Endodermal cell (in vitro differentiated cells): ENCODE measurements at regions not wholly inside any gene's neighbourhood (a gene's known extent, or its start where the extent isn't known, plus 50 kb on each side); places are given as distances from the start of the nearest gene placed in this dataset.

ENCODE experiments used
- DNase-seq: peaks from one replicate; pipeline ENCODE4 v3.0.0-alpha.2; 2017
- H3K27ac ChIP-seq: 2 replicates; pipeline ENCODE4 v1.5.1; 2013; ENCODE audit warnings: mild to moderate bottlenecking, low read depth, low read length, moderate library complexity
- H3K27me3 ChIP-seq: 2 replicates; pipeline ENCODE4 v1.6.1; 2013; ENCODE audit warnings: mild to moderate bottlenecking, low read length, moderate library complexity; ENCODE audit not compliant: insufficient read depth, control insufficient read depth, poor library complexity, severe bottlenecking
- H3K36me3 ChIP-seq: 2 replicates; pipeline ENCODE4 v1.7.0; 2013; ENCODE audit warnings: mild to moderate bottlenecking, low read length, moderate library complexity; ENCODE audit not compliant: control insufficient read depth, insufficient read depth
- H3K4me1 ChIP-seq: one replicate; pipeline ENCODE4 v1.7.0; 2013; ENCODE audit warnings: low read length; ENCODE audit not compliant: control insufficient read depth, insufficient read depth
- H3K4me3 ChIP-seq: 2 replicates; pipeline ENCODE4 v1.5.1; 2013; ENCODE audit warnings: mild to moderate bottlenecking, low read length, moderate library complexity
- H3K9ac ChIP-seq: 2 replicates; pipeline ENCODE4 v1.6.1; 2013; ENCODE audit warnings: mild to moderate bottlenecking, low read length, moderate library complexity; ENCODE audit not compliant: poor library complexity, severe bottlenecking; ENCODE audit errors: extremely low read depth
- H3K9me3 ChIP-seq: 2 replicates; pipeline ENCODE4 v1.6.1; 2013; ENCODE audit warnings: mild to moderate bottlenecking, low read length, moderate library complexity; ENCODE audit not compliant: control insufficient read depth
- H3K27ac Mint-ChIP-seq: 2 replicates; pipeline ENCODE4 v1.8.0; 2020; ENCODE audit warnings: mixed read lengths
- H3K27me3 Mint-ChIP-seq: 2 replicates; pipeline ENCODE4 v1.8.0; 2021; ENCODE audit warnings: mild to moderate bottlenecking, mixed read lengths; ENCODE audit not compliant: insufficient read depth
- H3K36me3 Mint-ChIP-seq: 2 replicates; pipeline ENCODE4 v1.8.0; 2020; ENCODE audit warnings: low read depth, mixed read lengths
- H3K4me1 Mint-ChIP-seq: 2 replicates; pipeline ENCODE4 v1.8.0; 2020; ENCODE audit warnings: mixed read lengths
- H3K4me3 Mint-ChIP-seq: 2 replicates; pipeline ENCODE4 v1.8.0; 2020; ENCODE audit warnings: mild to moderate bottlenecking, moderate library complexity, mixed read lengths
- H3K9me3 Mint-ChIP-seq: 2 replicates; pipeline ENCODE4 v1.8.0; 2020; ENCODE audit warnings: mild to moderate bottlenecking, mixed read lengths
- CTCF ChIP-seq: fragments of 200-600 bp; sonication (generic); conservative IDR thresholded peaks from 2 replicates; pipeline ENCODE4 v1.5.0; 2021; ENCODE audit warnings: antibody characterized with exemption, mild to moderate bottlenecking
- WGBS, 2 experiments: methylation state at CpG; one replicate each; pipeline versions ENCODE4 v1.1.5 to v1.1.7; 2013; ENCODE audit warnings: missing lambda C conversion rate in 2 of 2, mixed read lengths in 1 of 2; ENCODE audit not compliant: insufficient coverage in 1 of 2, insufficient read length in 1 of 2; 5-methylcytosine and 5-hydroxymethylcytosine counted together

GRCh38 chr5:179397516-179397915 is 52.3 kb upstream of the ADAMTS2 start:
- no peaks in the 10 kb centered on the region for H3K4me1 ChIP-seq
- H3K27ac Mint-ChIP-seq, result no peak overlapping the region
- H3K36me3 Mint-ChIP-seq, result peaks cover 2% of the 10 kb centered on the region
- no peak overlapping the region for H3K4me3 ChIP-seq
- H3K27me3 ChIP-seq, result no peaks in the 10 kb centered on the region
- 47% methylated on average over 3 of the region's 3 CpGs; no CpG with 5 or more reads in 1 of the 2 experiments for WGBS, 2 experiments
- peaks cover 74% of the 10 kb centered on the region for H3K9me3 Mint-ChIP-seq
- H3K9ac ChIP-seq, result no peak overlapping the region
- H3K27ac ChIP-seq, result no peak overlapping the region
- H3K9me3 ChIP-seq, result peaks cover 57% of the 10 kb centered on the region
- H3K36me3 ChIP-seq, result no peaks in the 10 kb centered on the region
- peaks cover 3% of the 10 kb centered on the region for H3K27me3 Mint-ChIP-seq
- H3K4me3 Mint-ChIP-seq, result no peak overlapping the region
- DNase-seq, result no peak
- no peaks in the 10 kb centered on the region for H3K4me1 Mint-ChIP-seq
- TF ChIP-seq CTCF, result no peak
